Transverse colon (tissue), 4 donors: ENCODE measurements at regions not wholly inside any gene's neighbourhood (a gene's known extent, or its start where the extent isn't known, plus 50 kb on each side); places are given as distances from the start of the nearest gene placed in this dataset.

Experiments
- DNase-seq: peaks from one replicate; pipeline ENCODE4 v3.0.0-alpha.2; 2019
- H3K27ac ChIP-seq, 4 donors: fragments of 200-600 bp; sonication (generic); 2 replicates each; pipeline ENCODE4 v1.5.1; 2016 to 2018; ENCODE audit warnings: inconsistent platforms in 4 of 4
- H3K27me3 ChIP-seq: fragments of 200-600 bp; sonication (generic); 2 replicates; pipeline ENCODE4 v1.5.1; 2017; ENCODE audit warnings: inconsistent platforms
- H3K36me3 ChIP-seq, 4 donors: fragments of 200-600 bp; sonication (generic); 2 replicates each; pipeline ENCODE4 v1.5.1; 2017 to 2019; ENCODE audit warnings: inconsistent platforms in 4 of 4
- H3K4me1 ChIP-seq, 4 donors: fragments of 200-600 bp; sonication (generic); 2 replicates each; pipeline ENCODE4 v1.5.1; 2017 to 2020; ENCODE audit warnings: inconsistent platforms in 4 of 4
- H3K4me3 ChIP-seq, 4 donors: fragments of 200-600 bp; sonication (generic); 1 replicate in 1 of 4; 2 replicates in 3 of 4; pipeline versions ENCODE4 v1.5.1 to v1.6.1; 2017 to 2019; ENCODE audit warnings: inconsistent platforms in 4 of 4
- H3K9me3 ChIP-seq, 2 donors: fragments of 200-600 bp; sonication (generic); 2 replicates each; pipeline ENCODE4 v1.5.1; 2017 to 2019; ENCODE audit warnings: inconsistent platforms in 2 of 2
- EP300 ChIP-seq: sonication (generic); formaldehyde crosslinking; IDR thresholded peaks from one replicate; pipeline ENCODE4 v1.6.1; 2017; ENCODE audit warnings: antibody characterized with exemption, low read depth
- POLR2A ChIP-seq: fragments of 450-650 bp; IDR thresholded peaks from one replicate; pipeline ENCODE4 v1.6.1; 2016; ENCODE audit warnings: antibody characterized with exemption, mild to moderate bottlenecking, moderate library complexity
- POLR2AphosphoS5 ChIP-seq, 3 donors: sonication (generic); formaldehyde crosslinking; IDR thresholded peaks; one replicate each; pipeline ENCODE4 v1.6.1; 2016; ENCODE audit warnings: antibody characterized with exemption in 3 of 3
- WGBS, 2 donors: methylation state at CpG; one replicate each; pipeline ENCODE4 v1.1.5; 2018; ENCODE audit warnings: low coverage in 1 of 2; 5-methylcytosine and 5-hydroxymethylcytosine counted together
- in situ Hi-C, 4 donors: fragments of 200-750 bp; cut with MboI; loops; one replicate each; pipeline versions ENCODE4 v1.15.0 to v1.15.1; 2017; ENCODE audit warnings: low sequenced_read_pairs in 3 of 4, low pct_ligation_motif_present in 1 of 4, low pct_unique_long_range_greater_than_20kb in 1 of 4
- intact Hi-C: fragments of 100-400 bp; cut with DNase I; formaldehyde crosslinking; loops from one replicate; pipeline ENCODE4 v1.15.1; 2023; ENCODE audit warnings: low total_unique reads
- TF ChIP-seq, protein P1 (sequence below), 5 experiments: fragments of 200-600 bp in 3 of 5; fragments of 450-650 bp in 2 of 5; sonication (generic) in 3 of 5; IDR thresholded peaks; 1 replicate in 2 of 5; 2 replicates in 3 of 5; pipeline ENCODE4 v1.5.1; 2016 to 2017; ENCODE audit warnings: antibody characterized with exemption in 5 of 5, inconsistent platforms in 3 of 5, mild to moderate bottlenecking in 2 of 5, moderate library complexity in 1 of 5

DNA sequence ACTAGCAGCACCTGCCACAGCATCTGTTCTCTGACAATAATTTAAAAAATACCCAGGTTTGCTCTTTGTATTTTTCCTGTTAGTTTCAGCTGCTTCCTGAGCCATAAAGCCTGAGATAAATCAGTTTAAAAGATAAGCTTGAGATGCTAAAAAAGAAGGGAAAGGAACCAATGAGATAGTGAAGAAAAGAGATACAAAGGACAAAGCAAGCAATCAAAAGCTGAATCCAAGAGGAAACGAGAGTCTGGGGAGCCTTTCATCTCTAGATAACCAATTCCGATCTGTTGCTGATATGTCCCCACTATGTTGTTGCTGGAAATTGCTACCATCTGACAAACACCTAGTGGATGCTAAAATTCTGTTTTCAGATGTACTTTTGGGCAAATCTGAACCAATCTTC lies 201.4 kb downstream of the RBM43 start:
- TF ChIP-seq POLR2A = no peak
- TF ChIP-seq, protein P1, sequence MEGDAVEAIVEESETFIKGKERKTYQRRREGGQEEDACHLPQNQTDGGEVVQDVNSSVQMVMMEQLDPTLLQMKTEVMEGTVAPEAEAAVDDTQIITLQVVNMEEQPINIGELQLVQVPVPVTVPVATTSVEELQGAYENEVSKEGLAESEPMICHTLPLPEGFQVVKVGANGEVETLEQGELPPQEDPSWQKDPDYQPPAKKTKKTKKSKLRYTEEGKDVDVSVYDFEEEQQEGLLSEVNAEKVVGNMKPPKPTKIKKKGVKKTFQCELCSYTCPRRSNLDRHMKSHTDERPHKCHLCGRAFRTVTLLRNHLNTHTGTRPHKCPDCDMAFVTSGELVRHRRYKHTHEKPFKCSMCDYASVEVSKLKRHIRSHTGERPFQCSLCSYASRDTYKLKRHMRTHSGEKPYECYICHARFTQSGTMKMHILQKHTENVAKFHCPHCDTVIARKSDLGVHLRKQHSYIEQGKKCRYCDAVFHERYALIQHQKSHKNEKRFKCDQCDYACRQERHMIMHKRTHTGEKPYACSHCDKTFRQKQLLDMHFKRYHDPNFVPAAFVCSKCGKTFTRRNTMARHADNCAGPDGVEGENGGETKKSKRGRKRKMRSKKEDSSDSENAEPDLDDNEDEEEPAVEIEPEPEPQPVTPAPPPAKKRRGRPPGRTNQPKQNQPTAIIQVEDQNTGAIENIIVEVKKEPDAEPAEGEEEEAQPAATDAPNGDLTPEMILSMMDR (IDR thresholded peaks at IDR 0.05) = no peak
- no peak for TF ChIP-seq POLR2AphosphoS5 (IDR thresholded peaks at IDR 0.05)
- no peak for TF ChIP-seq EP300
- Histone ChIP-seq H3K4me1 (no peaks in the 10 kb centered on the region), H3K27me3 (no peaks in the 10 kb centered on the region), H3K9me3 (no peaks in the 10 kb centered on the region), H3K4me3 (no peak overlapping the region), H3K36me3 (no peaks in the 10 kb centered on the region), H3K27ac (no peak overlapping the region)
- in situ Hi-C loops (loop anchor here in 1 of 4 donors (25.0 kb wide), 1 partner anchor 1448 kb away; no protein-coding TSS in a partner anchor), intact Hi-C loops (no loop called here)
- DNase-seq = no peak
- WGBS, 2 donors = 63 to 71% methylated on average over 2 of the region's 2 CpGs

DNA sequence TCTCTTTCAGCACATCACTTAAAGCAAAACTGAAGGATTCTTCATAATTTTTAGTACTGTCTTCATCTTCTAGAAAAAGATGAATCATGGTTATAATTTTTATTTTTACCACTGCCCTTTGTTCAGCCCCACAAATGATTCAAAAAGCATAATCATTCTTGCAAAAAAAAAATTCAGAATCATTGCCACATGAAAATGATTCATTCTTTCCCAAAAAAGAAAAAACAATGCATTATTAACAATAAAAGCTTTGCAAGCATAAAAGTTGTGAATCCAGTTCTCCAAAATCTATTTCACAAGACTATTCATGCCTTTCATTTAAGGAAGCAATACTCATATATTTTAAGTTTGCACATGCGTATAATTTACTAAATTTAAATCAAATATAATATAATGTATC lies 204.8 kb downstream of the RBM43 start:
- TF ChIP-seq POLR2A (no peak), POLR2AphosphoS5 (IDR thresholded peaks at IDR 0.05) (no peak), EP300 (no peak)
- TF ChIP-seq, protein P1 (IDR thresholded peaks at IDR 0.05) = no peak
- intact Hi-C loops = loop anchor here (10.0 kb wide), 1 partner anchor 1462 kb away; no protein-coding TSS in a partner anchor
- no peaks in the 10 kb centered on the region for H3K36me3 ChIP-seq
- peaks cover 0 to 2% (median 0%) of the 10 kb centered on the region in 4 donors for H3K4me1 ChIP-seq
- no peak overlapping the region for H3K27ac ChIP-seq
- no peaks in the 10 kb centered on the region for H3K27me3 ChIP-seq
- DNase-seq = no peak
- H3K4me3 ChIP-seq = no peak overlapping the region
- no peaks in the 10 kb centered on the region for H3K9me3 ChIP-seq
- 69 to 79% methylated on average over 1 of the region's 1 CpG for WGBS, 2 donors
- in situ Hi-C loops = loop anchor here in 3 of 4 donors (10.0 to 25.0 kb wide), 3 partner anchors 1445 to 1462 kb away; no protein-coding TSS in a partner anchor

DNA sequence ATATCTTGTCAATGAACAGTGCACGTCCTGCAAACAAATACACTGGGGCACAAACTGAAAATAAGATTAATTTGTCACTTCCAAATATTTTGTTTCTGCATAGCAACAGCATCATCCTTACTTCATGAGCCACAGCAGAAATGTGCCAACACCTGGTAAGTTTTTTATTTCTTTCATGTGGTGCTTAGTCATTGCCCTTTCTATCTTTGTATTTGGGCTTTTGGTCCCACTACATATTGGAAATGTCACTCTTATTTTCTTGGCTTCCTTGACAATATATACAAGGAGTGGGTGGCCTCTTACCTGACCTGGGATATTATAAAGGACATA lies 208.0 kb downstream of the RBM43 start:
- Histone ChIP-seq H3K4me1 (peaks cover 0 to 4% (median 0%) of the 10 kb centered on the region in 4 donors), H3K27ac (no peak overlapping the region), H3K36me3 (no peaks in the 10 kb centered on the region), H3K4me3 (no peak overlapping the region), H3K27me3 (no peaks in the 10 kb centered on the region), H3K9me3 (no peaks in the 10 kb centered on the region)
- WGBS, 2 donors = 29 to 39% methylated on average over 1 of the region's 1 CpG
- no peak for DNase-seq
- in situ Hi-C loops (loop anchor here (5.0 to 25.0 kb wide), 4 partner anchors 1441 to 1461 kb away; no protein-coding TSS in a partner anchor), intact Hi-C loops (loop anchor here (10.0 kb wide), 1 partner anchor 1459 kb away; no protein-coding TSS in a partner anchor)
- TF ChIP-seq EP300 (no peak), POLR2AphosphoS5 (IDR thresholded peaks at IDR 0.05) (no peak), POLR2A (no peak)
- TF ChIP-seq, protein P1 (IDR thresholded peaks at IDR 0.05) = no peak

DNA sequence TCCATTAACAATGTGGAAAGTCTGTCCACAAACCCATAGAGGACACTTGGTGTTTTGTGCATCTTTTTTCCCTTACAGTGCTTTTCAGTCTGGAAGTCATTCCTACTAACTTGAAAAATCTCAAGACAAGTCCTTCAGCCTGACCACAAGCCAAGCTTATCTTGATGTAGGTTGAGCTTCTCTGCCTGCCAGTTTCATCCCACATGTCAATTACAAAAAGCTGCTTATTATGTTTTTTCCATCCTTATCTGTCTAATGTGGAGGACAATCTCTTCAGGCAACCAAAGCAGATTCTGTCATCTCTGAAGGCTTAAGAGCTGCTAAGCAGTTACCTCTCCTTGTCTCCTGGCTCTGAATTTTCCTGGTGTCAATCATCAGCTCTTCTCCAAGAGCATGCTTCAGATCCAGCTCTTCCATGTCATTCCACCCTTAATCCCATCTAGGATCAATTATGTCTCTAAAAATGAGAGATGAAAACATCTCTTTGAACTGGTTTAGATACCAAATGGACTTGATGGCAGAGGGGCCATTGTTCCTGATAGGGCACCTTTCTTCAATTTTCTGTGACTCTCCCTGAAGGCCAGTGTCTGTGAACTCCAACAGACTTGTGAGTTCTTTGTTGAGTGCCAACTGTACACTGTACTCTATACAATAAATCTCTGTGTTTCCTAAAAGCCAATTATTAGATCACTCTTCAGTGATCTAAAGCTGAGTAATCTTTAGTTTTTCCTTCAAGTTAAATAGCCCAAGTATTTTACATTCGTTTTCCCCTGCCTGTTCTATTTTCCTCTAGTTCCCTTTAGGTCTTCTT lies 208.6 kb downstream of the RBM43 start:
- no peak overlapping the region for H3K4me3 ChIP-seq
- H3K4me1 ChIP-seq = peaks cover 0 to 4% (median 0%) of the 10 kb centered on the region in 4 donors
- DNase-seq = no peak
- H3K9me3 ChIP-seq = no peaks in the 10 kb centered on the region
- intact Hi-C loops = loop anchor here (10.0 kb wide), 1 partner anchor 1458 kb away; no protein-coding TSS in a partner anchor
- TF ChIP-seq EP300 (no peak), POLR2AphosphoS5 (IDR thresholded peaks at IDR 0.05) (no peak), POLR2A (no peak)
- TF ChIP-seq, protein P1 (IDR thresholded peaks at IDR 0.05) = no peak
- H3K27me3 ChIP-seq = no peaks in the 10 kb centered on the region
- in situ Hi-C loops = loop anchor here (5.0 to 25.0 kb wide), 4 partner anchors 1441 to 1461 kb away; no protein-coding TSS in a partner anchor
- 33 to 46% methylated on average over 1 of the region's 1 CpG for WGBS, 2 donors
- H3K36me3 ChIP-seq = no peaks in the 10 kb centered on the region
- H3K27ac ChIP-seq = no peak overlapping the region
